ENCODE measurements at regions not wholly inside any gene's neighbourhood (a gene's known extent, or its start where the extent isn't known, plus 50 kb on each side); places are given as distances from the start of the nearest gene placed in this dataset.
"Not testable (repeated sequence)": the region's sequence is repeated elsewhere in the genome, so short reads cannot be mapped to it uniquely, and the experiment has no call there.

DNA sequence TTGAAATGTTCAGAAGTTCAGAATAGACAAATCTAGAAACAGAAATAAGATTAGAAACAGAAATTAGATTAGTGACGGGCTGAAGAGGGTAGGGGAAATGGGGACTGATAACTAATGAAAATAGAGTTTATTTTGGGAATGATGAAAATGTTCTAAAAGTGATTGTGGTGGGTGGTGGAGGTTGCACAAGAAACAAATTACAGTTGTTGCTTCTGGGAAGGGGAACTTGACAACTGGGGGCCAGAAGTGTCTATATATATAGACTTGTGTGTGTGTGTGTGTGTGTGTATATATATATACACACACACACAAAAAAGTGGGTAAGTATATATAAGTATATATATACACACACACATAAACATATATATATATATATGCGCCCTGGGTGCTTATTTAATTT is 86.5 kb upstream of the RREB1 start:
- DNase-seq, result no peak

GRCh38 chr6:7025861-7026260 is 81.9 kb upstream of the RREB1 start:
- DNase-seq, result no peak

DNA sequence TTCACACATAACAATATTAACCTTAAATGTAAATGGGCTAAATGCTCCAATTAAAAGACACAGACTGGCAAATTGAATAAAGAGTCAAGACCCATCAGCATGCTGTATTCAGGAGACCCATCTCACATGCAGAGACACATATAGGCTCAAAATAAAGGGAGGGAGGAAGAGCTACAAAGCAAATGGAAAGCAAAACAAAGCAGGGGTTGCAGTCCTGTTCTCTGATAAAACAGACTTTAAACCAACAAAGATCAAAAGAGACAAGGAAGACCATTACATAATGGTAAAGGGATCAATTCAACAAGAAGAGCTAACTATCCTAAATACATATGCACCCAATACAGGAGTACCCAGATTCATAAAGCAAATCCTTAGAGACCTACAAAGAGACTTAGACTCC is 78.8 kb upstream of the RREB1 start:
- DNase-seq, result not testable (repeated sequence)

DNA sequence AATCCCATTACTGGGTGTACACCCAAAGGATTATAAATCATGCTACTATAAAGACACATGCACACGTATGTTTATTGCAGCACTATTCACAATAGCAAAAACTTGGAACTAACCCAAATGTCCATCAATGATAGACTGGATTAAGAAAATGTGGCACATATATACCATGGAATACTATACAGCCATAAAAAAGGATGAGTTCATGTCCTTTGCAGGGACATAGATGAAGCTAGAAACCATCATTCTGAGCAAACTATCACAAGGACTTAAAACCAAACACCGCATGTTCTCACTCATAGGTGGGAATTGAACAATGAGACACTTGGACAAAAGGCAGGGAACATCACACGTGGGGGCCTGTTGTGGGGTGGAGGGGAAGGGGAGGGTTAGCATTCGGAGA is 76.8 kb upstream of the RREB1 start:
- DNase-seq, result not testable (repeated sequence)

DNA sequence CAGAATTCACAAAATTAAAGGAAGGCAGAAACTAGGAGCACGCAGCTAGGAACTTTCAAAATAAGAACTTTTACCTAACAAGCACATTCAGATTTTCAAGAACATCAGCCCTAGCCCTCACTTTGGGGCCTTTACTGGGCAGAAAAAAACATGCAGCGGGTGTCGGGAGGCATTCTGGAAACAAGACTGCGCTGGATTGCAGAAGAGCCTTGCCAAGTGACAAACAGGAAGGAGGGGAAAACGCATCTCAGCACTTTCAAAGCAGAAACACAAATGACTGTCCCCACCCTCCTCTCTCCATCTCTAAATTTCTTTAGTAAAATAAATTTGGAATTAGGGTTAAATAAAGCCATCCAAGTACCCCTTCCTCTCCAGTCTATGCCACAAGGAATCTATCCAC is 74.6 kb upstream of the RREB1 start:
- DNase-seq, result no peak

GRCh38 chr6:7034055-7034454 is 73.7 kb upstream of the RREB1 start:
- DNase-seq, result no peak

- DNase-seq, result no peak
These were observed 71.9 kb upstream of the RREB1 start for GRCh38 chr6:7035837-7036249.

DNA sequence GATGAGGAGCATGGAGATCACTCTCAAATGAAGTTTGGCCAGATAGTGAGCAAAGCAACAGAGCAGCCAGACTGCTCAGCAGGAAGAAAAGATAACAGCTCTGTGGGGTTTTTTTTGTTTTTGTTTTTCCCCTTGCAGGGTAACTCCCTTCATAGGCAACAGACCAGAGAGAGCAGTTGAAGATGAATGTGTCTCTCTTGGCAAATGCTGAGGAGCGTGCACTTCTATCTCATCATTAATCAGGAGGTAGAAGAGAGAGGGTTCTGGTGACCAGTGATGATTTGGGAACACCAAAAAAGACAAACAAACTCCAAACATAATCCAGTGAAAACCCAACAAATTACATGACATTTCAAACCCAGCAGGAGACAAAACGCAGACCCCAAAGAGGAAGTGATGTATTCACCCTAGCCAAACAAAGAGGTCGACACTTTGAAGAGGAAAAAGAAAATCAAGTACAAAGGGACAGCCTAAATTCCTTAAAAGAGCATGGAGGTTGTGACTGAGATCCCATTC is 66.2 kb upstream of the RREB1 start:
- DNase-seq, result no peak

DNA sequence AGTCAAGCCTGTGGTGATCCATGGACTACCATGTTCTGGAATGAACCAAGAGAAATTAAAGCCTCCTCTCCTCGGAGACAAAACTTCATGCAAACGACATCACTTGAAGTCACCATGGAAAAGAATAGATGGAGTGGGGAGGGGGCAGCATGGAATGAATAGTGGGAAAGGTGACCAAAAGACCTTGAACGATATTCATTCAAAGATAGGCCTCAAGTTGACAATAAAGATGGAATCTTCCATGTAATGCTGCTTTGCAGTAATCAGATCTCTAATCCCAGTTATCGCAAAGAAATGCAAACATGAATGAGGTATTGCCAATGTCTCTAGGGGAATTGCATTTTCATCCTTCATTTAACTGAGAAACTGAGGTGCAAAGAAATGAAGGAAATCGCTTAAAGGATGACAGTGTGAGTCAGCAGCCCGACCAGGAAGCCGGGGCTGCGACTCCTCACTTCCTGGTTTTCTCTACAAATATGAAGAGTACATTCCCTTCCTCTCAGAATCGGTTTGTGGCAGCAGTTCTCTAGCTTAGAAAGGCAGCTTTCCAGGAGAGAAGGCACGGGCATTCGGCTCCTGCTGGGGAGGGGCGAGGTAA is 65.6 kb upstream of the RREB1 start:
- DNase-seq, result no peak

DNA sequence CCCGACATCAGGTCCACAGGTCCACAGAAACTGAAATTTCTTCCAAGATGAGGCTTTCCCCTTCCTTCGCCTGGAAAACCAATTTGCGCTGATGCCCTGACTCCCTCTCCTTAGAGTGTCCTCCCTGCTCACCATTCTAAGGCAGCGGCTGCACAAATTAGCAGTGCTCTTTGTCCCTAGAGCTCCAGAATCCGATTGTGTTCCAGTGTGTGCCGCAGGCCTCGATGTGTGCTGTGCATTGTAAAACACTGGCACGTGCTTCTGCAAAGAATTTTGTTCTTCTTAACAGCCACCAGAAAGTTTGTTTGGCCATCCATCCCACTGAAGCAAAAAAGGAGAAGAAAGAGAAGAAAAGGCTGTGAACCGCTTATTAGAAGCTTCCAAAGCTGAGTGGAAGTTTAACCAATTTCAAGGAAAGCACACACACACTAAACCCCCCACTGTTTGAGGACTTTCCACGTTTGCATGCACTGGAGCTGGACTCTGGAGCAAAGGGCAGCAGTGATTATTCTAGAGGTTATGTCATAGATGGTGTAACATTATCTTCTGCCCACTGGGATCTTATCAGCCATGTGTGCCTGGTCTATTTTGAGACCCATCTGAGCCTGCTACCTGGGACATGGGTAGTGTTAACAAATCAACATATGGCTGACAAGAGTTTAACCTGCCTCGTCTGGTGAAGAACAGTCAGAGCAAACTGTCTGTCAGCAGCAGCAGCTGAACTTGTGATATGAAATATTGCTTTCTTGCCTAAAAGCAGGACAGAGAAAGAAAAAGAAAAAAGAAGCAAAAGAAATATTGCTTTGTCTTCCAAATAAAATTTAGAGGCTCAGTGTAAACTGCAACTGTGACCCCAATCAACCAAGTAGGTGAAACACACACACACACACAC is 64.9 kb upstream of the RREB1 start:
- DNase-seq, result peak; percentile 45

GRCh38 chr6:7045331-7045730 is 62.4 kb upstream of the RREB1 start:
- no peak for DNase-seq

DNA sequence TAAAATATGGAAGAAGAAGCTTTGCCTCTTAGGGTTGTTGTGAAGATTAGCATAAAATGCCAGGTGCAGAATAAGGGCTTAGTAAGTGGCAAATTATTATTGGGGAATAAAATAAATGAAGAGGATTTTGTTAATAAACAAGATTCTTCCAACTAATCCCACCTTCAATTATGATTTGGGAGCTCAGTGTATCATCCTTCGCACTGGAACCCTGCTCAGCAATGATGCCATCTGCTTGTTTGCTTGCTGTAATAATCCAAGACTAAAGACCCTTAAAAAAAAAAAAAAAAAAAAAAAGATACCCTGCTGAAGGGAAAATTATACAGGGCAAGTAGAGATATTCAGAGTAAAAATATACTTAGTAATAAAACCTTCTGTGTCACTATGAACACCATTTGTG is 62.0 kb upstream of the RREB1 start:
- DNase-seq, result no peak

- DNase-seq, result no peak
These were observed 60.6 kb upstream of the RREB1 start for GRCh38 chr6:7047128-7047527.

GRCh38 chr6:7047966-7048365 is 59.8 kb upstream of the RREB1 start:
- DNase-seq, result no peak

DNA sequence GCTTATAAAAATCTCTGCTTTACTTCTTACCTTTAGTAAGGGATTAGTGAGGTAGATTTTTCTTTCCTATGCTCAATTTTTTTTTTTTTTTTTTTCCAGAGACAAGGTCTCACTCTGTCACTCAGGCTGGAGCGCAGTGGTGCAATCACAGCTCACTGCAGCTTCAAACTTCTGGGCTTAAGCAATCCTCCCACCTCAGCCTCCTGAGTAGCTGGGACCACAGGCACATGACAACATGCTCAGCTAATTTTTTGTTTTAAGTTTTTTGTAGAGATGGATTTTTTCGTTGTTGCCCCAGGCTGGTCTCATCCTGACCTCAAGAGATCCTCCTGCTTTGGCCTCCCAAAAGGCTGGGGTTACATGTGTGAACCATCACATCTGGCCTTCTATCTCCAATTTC is 58.9 kb upstream of the RREB1 start:
- DNase-seq, result no peak

- DNase-seq, result no peak
These were observed 57.8 kb upstream of the RREB1 start for GRCh38 chr6:7050004-7050403.

GRCh38 chr6:7050872-7051779 is 56.6 kb upstream of the RREB1 start:
- DNase-seq, result peak; percentile 66

DNA sequence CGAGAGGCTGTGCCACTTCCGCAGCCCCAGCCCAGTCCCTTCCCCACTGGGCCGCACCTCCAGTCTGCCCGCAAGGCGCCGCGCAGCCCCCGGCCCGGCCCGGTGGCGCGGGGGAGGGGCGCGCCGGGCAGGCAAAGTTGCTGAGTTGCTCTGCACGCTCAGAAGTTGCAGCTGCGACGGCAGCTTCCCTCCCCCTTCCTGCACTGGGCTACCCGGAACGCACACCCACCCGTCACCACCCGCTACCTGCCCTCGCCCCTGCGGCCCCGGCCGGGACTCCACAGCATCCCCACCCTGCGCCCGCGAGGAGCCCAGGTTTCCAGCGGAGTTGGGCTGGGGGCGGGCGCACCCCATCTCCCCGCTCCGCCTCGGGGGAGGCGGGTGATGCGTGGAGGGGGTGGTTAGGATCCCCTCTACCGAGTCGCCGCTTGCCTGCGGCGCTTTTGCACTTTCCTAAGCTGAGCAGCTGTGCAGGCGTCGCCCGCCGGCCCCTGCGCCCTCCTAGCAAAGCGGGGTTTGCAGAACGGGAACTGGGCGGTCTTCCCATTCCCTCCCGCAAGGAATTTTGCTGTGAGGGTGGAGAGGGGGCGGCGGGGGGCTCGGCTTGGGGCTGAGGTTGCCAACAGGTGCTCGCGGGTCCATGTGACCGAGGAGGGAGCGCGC is 55.9 kb upstream of the RREB1 start:
- peak; percentile 84 for DNase-seq

DNA sequence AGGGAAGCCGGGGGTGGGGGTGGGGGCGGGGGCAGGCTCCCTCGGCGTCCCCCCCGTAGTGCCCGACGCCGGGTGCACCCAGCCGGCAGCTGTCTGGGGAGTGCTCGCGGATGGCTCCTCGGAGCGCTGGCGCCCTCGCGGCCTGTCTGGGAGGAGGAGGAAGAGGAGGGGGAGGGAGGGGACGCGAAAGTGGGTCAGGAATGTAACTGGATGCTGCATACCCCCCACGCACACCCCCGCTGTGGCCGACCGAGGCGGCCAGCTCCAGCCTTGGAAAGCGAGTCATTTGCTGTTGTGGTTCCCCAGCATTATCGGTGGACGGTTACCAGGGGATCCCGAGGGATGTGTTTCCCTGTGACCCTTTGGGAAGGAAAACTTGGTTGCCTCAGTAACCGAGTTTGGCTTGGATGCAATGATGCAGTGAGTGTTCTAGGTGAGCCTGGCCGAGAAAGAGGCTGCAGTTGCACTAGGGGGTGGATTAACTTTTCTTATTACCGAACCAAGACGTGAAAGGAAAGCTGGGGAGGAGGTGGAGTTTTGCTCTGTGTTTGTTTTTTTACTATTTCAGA is 55.2 kb upstream of the RREB1 start:
- peak; percentile 85 for DNase-seq

DNA sequence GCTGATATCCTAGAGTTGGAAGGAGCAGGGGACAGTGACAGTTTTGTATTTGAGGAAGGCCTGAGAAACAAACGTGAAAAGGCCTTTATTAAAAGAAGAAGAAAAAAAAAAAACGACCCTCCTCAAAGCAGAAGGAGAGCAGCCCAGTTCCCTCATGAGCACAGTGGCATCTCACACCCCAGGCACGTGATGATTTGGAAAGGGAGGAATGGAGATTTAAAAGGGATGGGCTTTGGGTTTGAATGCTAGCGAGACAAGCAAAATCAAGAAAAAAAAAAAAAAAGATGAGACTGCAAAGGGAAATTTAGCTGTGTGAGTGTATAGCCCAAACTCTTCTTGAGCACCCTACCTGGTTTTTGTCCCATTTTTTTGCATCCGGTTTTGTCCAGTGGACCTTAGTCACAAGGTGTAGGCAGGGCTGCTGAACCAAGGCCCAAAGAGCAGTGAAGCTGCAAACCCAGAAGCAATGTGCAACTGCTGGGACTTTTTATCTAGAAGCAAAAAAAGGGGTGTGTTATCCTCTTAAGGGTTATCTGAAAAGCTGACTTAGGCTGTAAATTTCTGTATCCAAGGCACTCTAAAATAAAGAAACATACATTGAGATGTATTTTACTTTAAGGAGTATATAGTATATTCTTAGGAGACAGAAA is 54.5 kb upstream of the RREB1 start:
- no peak for DNase-seq
